GM12892 (cell line): ENCODE measurements at regions not wholly inside any gene's neighbourhood (a gene's known extent, or its start where the extent isn't known, plus 50 kb on each side); places are given as distances from the start of the nearest gene placed in this dataset.

Experiments
- POLR2A ChIP-seq: IDR thresholded peaks from 2 replicates; pipeline ENCODE4 v1.6.1; 2011; ENCODE audit warnings: low read depth, low read length, control low read depth
- POLR2AphosphoS5 ChIP-seq: IDR thresholded peaks from 2 replicates; pipeline ENCODE4 v1.6.1; 2011; ENCODE audit warnings: low read depth, low read length, control low read depth

- TF ChIP-seq POLR2A (no peak), POLR2AphosphoS5 (no peak)
Measured at GRCh38 chr21:23718446-23719285, 1888.6 kb downstream of the MRPL39 start.
